Nephron (organoid): ENCODE measurements at regions not wholly inside any gene's neighbourhood (a gene's known extent, or its start where the extent isn't known, plus 50 kb on each side); places are given as distances from the start of the nearest gene placed in this dataset.
A peak's percentile ranks its signal among the peaks of the same experiment; 100 is the strongest.

Experiments used
- H3K27ac Mint-ChIP-seq, 3 experiments: 2 replicates each; pipeline ENCODE4 v1.8.0; 2020; ENCODE audit warnings: mixed read lengths in 3 of 3, mild to moderate bottlenecking in 2 of 3, moderate library complexity in 1 of 3
- H3K27me3 Mint-ChIP-seq: 2 replicates; pipeline ENCODE4 v1.8.0; 2021; ENCODE audit warnings: low read depth, mild to moderate bottlenecking, moderate library complexity, mixed read lengths
- H3K36me3 Mint-ChIP-seq: 2 replicates; pipeline ENCODE4 v1.8.0; 2020; ENCODE audit warnings: low read depth, mixed read lengths
- H3K4me1 Mint-ChIP-seq: 2 replicates; pipeline ENCODE4 v1.8.0; 2020; ENCODE audit warnings: mixed read lengths
- H3K4me3 Mint-ChIP-seq, 3 experiments: 2 replicates each; pipeline ENCODE4 v1.8.0; 2020; ENCODE audit warnings: mild to moderate bottlenecking in 3 of 3, mixed read lengths in 3 of 3, moderate library complexity in 2 of 3
- H3K9me3 Mint-ChIP-seq: 2 replicates; pipeline ENCODE4 v1.8.0; 2020; ENCODE audit warnings: mixed read lengths
- TF ChIP-seq, protein P1 (sequence below), 3 experiments: fragments of 200-600 bp; sonication (generic); IDR thresholded peaks; one replicate each; pipeline ENCODE4 v1.5.0; 2021; ENCODE audit warnings: antibody characterized with exemption in 3 of 3; ENCODE audit not compliant: unreplicated experiment in 3 of 3

DNA sequence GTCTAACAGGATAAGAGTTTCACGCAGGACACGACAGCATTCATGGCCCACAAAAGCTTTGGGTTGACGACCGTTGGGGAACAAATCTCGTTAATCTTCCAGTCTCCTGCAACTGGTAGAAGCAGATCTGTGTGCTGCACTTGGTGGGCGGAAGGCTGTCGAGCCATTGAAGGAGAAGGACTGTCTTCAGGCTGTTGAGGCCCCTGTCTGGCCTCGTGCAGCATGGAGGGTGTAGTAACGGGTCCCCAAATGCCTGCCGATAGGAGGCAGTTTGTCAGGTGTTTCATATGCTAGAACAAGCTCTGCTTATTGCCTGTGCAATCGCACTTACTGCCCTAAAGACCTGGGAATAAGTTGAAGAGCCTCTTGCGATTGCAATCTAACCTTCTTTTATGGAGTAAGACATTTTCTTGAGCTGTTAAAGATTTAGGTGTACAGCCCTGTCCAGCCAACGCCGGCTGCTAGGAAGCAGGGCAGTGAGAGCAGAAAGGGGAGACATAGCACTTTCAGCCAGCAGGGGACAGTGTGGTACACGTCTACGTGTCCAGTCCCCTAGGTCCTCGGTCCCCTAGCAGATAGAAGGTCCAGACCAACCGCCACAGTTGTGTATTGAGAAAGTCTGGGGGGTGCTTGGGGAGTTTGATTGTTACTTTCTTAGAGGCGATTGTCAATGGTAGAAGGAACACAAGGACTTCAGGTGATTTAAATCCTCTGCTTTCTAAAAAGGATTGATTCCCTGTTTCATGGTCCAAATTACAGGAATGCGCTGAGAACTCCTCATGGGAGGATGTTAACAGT is 102.3 kb upstream of the TMPRSS2 start:
- peak overlapping the region in 1 of 3 experiments; percentile 51 for H3K27ac Mint-ChIP-seq
- H3K27me3 Mint-ChIP-seq = peaks cover 41% of the 10 kb centered on the region
- TF ChIP-seq, protein P1, sequence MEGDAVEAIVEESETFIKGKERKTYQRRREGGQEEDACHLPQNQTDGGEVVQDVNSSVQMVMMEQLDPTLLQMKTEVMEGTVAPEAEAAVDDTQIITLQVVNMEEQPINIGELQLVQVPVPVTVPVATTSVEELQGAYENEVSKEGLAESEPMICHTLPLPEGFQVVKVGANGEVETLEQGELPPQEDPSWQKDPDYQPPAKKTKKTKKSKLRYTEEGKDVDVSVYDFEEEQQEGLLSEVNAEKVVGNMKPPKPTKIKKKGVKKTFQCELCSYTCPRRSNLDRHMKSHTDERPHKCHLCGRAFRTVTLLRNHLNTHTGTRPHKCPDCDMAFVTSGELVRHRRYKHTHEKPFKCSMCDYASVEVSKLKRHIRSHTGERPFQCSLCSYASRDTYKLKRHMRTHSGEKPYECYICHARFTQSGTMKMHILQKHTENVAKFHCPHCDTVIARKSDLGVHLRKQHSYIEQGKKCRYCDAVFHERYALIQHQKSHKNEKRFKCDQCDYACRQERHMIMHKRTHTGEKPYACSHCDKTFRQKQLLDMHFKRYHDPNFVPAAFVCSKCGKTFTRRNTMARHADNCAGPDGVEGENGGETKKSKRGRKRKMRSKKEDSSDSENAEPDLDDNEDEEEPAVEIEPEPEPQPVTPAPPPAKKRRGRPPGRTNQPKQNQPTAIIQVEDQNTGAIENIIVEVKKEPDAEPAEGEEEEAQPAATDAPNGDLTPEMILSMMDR (IDR thresholded peaks at IDR 0.05; ENCODE audit: unreplicated experiment in 3 of 3) = peak; percentile 69 to 80 (median 77)
- H3K4me3 Mint-ChIP-seq = no peak overlapping the region
- no peaks in the 10 kb centered on the region for H3K9me3 Mint-ChIP-seq
- peaks cover 32% of the 10 kb centered on the region for H3K4me1 Mint-ChIP-seq
- H3K36me3 Mint-ChIP-seq = no peaks in the 10 kb centered on the region

DNA sequence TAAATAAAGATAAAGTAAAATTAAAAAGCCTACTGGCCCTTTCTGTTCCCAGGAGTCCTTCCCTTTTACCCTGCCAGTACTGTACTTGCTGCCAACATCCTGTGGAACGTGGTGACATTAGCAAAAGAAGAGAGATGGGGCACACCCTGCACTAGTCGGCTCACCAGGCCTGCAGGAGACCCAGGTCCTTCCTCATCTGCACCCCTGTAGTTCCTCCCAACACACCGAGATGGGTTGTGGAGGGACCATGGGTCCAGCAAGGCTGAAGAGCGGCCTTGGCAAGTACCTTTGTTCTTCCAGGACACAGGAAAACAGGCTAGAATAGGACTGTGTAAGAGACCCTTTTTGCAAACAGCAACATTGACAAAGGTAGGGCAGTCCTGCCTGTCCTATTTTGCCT is 98.7 kb upstream of the TMPRSS2 start:
- H3K36me3 Mint-ChIP-seq = no peaks in the 10 kb centered on the region

DNA sequence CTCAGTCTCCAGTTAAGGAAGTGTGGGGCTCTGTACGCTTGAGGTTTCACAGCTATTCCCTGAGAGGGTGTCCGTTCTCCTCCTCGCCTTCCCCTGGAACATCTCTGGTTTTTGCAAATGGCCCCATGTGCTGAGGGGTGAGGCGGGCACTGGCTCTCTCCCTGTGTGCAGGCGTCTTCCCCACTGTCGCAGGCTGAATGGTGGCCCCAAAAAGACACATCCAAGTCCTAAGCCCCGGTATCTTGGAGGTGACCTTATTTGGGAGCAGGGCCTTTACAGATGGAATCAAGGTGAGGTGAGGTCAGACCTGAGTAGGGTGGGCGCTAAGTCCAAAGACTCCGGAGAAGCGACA is 98.0 kb upstream of the TMPRSS2 start:
- H3K36me3 Mint-ChIP-seq = no peaks in the 10 kb centered on the region
- no peak overlapping the region for H3K27ac Mint-ChIP-seq
- no peaks in the 10 kb centered on the region for H3K9me3 Mint-ChIP-seq
- H3K4me3 Mint-ChIP-seq = no peak overlapping the region
- TF ChIP-seq, protein P1 (IDR thresholded peaks at IDR 0.05; ENCODE audit: unreplicated experiment in 3 of 3) = no peak
- H3K27me3 Mint-ChIP-seq = peaks cover 34% of the 10 kb centered on the region
- peaks cover 26% of the 10 kb centered on the region for H3K4me1 Mint-ChIP-seq

More for the DNA sequence above, 98.7 kb upstream of the TMPRSS2 start:
- Mint-ChIP-seq H3K27ac (no peak overlapping the region), H3K27me3 (peaks cover 34% of the 10 kb centered on the region), H3K9me3 (no peaks in the 10 kb centered on the region), H3K4me3 (no peak overlapping the region), H3K4me1 (peaks cover 22% of the 10 kb centered on the region)
- TF ChIP-seq, protein P1 (IDR thresholded peaks at IDR 0.05; ENCODE audit: unreplicated experiment in 3 of 3) = no peak

DNA sequence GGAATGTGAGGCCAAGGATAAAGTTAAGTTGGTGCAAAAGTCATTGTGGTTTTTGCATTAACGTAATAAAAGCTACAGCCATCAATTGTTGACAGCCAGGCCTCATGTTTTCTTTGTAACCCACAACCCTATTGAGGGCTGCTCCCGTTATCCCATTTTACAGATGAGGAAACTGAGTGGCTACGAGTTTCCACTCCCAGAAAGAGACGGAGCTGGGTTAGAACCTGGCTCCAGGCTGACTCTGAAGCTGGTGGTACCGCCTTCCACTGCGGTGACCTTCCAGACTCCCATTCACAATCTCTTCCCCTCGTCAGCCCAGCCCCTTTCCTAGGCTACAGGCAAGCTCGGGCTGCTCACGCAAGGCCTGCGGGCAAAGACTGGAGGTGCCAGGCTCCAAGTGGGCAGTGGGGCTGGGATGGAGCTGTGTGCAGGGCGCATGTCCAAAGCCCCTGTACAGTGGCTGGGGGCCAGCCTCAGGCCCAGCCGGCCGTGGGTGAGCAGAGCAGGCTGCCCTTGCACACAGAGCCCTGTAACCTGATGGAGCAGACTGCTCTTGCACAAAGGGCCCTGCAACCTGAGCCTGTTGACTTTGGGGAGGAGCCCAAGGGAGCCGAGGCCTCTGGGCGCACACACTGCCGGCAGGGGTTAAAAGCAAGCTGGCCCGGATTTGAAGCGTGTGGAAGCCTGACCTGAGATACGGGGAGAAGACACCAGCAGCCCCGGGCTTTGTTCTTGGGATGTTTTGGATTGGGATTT is 97.4 kb upstream of the TMPRSS2 start:
- TF ChIP-seq, protein P1 (IDR thresholded peaks at IDR 0.05; ENCODE audit: unreplicated experiment in 3 of 3) = no peak
- Mint-ChIP-seq H3K27me3 (peaks cover 29% of the 10 kb centered on the region), H3K4me1 (peaks cover 22% of the 10 kb centered on the region), H3K27ac (no peak overlapping the region), H3K36me3 (no peaks in the 10 kb centered on the region), H3K4me3 (no peak overlapping the region), H3K9me3 (no peaks in the 10 kb centered on the region)

DNA sequence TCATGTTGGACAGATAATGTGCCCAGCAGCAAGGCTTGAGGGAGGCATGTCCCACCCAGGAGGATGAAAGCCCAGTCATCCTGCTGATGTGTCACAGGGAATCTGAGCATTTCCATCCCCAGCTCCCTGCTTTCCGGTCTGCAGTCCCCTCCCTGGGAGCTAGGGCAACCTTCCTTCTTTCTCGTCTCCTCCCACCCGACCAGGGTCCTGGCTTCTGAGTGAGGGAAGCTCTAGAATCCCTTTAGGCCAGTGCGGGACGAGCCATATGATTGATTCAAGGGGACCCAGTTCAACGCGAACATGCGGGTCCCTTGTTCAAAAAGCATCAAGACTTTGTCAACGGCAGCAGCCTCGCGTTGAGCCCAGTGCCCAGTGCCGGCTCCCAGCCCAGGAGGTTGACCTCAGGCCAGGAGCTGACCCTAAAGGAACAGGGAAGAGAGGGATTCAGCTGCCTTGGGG is 96.7 kb upstream of the TMPRSS2 start:
- no peaks in the 10 kb centered on the region for H3K36me3 Mint-ChIP-seq
- no peaks in the 10 kb centered on the region for H3K9me3 Mint-ChIP-seq
- no peak overlapping the region for H3K4me3 Mint-ChIP-seq
- peaks cover 17% of the 10 kb centered on the region for H3K4me1 Mint-ChIP-seq
- H3K27me3 Mint-ChIP-seq = peaks cover 22% of the 10 kb centered on the region
- TF ChIP-seq, protein P1 (IDR thresholded peaks at IDR 0.05; ENCODE audit: unreplicated experiment in 3 of 3) = no peak
- H3K27ac Mint-ChIP-seq = peak overlapping the region; percentile 21 to 31 (median 21)
